Upper lobe of left lung (tissue), 6 donors: ENCODE measurements at regions not wholly inside any gene's neighbourhood (a gene's known extent, or its start where the extent isn't known, plus 50 kb on each side); places are given as distances from the start of the nearest gene placed in this dataset.

Source experiments
- ATAC-seq, 2 donors: fragments of 200-7000 bp; cut with Tn5 transposase; one replicate each; pipeline ENCODE4 v1.9.1; 2022; ENCODE audit warnings: mild to moderate bottlenecking in 2 of 2, moderate library complexity in 2 of 2; ENCODE audit not compliant: low FRiP score in 2 of 2
- DNase-seq, 2 donors: peaks; one replicate each; pipeline ENCODE4 v3.0.0-alpha.2; 2019 to 2020
- H3K27ac ChIP-seq, 4 donors: fragments of 200-600 bp; sonication (generic); one replicate each; pipeline ENCODE4 v1.5.1; 2016 to 2019
- H3K27me3 ChIP-seq, 4 donors: fragments of 200-600 bp; sonication (generic); one replicate each; pipeline ENCODE4 v1.5.1; 2017 to 2019
- H3K36me3 ChIP-seq, 4 donors: fragments of 200-600 bp; sonication (generic); one replicate each; pipeline ENCODE4 v1.5.1; 2016 to 2019
- H3K4me1 ChIP-seq, 4 donors: fragments of 200-600 bp; sonication (generic); one replicate each; pipeline ENCODE4 v1.5.1; 2018 to 2019
- H3K4me3 ChIP-seq, 4 donors: fragments of 200-600 bp; sonication (generic); one replicate each; pipeline ENCODE4 v1.5.1; 2017 to 2019; ENCODE audit warnings: mild to moderate bottlenecking in 2 of 4, moderate library complexity in 1 of 4
- H3K9me3 ChIP-seq, 4 donors: fragments of 200-600 bp; sonication (generic); one replicate each; pipeline ENCODE4 v1.5.1; 2018 to 2019
- EP300 ChIP-seq, 4 donors: sonication (generic); formaldehyde crosslinking; IDR thresholded peaks; one replicate each; pipeline ENCODE4 v1.5.1; 2017; ENCODE audit warnings: antibody characterized with exemption in 4 of 4, control low read depth in 2 of 4
- POLR2A ChIP-seq, 4 donors: fragments of 450-650 bp; IDR thresholded peaks; one replicate each; pipeline ENCODE4 v1.5.1; 2016 to 2017; ENCODE audit warnings: antibody characterized with exemption in 4 of 4, mild to moderate bottlenecking in 2 of 4
- POLR2AphosphoS5 ChIP-seq, 2 donors: sonication (generic); formaldehyde crosslinking; IDR thresholded peaks; one replicate each; pipeline ENCODE4 v1.5.1; 2017; ENCODE audit warnings: antibody characterized with exemption in 2 of 2
- WGBS, 2 donors: methylation state at CpG; one replicate each; pipeline ENCODE4 v1.1.5; 2017 to 2018; 5-methylcytosine and 5-hydroxymethylcytosine counted together
- TF ChIP-seq, protein P1 (sequence below), 6 experiments: fragments of 450-650 bp in 4 of 6; fragments of 200-600 bp in 2 of 6; sonication (generic) in 2 of 6; IDR thresholded peaks; one replicate each; pipeline ENCODE4 v1.5.1; 2016 to 2019; ENCODE audit warnings: antibody characterized with exemption in 6 of 6
- donor health status: DM: no; HTN: no; CAD: no; lungs with moderate emphysema.
- donor health status: DM: no; HTN: yes; CAD: no; lungs with severe emphysema.

DNA sequence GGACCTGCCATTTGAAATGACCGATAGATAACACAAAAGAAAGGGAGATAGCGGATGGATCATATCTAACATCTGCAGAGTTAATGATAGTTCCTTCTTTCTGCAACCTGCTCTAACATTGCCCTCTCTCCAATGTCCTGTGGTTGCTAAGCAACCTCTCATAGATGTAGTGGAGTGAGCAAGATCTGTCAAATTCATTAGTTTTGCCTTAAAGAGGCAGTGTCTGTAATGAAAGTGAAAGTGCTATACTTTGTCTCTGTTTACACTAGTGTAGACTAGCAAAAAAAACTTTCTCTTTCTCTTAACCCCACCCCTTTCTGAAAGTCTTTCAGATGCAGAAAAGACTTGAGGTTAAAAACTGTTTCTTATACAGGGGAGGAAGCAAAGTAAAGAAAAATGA lies 1196.9 kb downstream of the SORCS3 start:
- TF ChIP-seq, protein P1, sequence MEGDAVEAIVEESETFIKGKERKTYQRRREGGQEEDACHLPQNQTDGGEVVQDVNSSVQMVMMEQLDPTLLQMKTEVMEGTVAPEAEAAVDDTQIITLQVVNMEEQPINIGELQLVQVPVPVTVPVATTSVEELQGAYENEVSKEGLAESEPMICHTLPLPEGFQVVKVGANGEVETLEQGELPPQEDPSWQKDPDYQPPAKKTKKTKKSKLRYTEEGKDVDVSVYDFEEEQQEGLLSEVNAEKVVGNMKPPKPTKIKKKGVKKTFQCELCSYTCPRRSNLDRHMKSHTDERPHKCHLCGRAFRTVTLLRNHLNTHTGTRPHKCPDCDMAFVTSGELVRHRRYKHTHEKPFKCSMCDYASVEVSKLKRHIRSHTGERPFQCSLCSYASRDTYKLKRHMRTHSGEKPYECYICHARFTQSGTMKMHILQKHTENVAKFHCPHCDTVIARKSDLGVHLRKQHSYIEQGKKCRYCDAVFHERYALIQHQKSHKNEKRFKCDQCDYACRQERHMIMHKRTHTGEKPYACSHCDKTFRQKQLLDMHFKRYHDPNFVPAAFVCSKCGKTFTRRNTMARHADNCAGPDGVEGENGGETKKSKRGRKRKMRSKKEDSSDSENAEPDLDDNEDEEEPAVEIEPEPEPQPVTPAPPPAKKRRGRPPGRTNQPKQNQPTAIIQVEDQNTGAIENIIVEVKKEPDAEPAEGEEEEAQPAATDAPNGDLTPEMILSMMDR (IDR thresholded peaks at IDR 0.05), result no peak
- TF ChIP-seq POLR2AphosphoS5 (IDR thresholded peaks at IDR 0.05), result no peak
- no peak for TF ChIP-seq EP300 (IDR thresholded peaks at IDR 0.05)
- no peak for TF ChIP-seq POLR2A (IDR thresholded peaks at IDR 0.05)
- Histone ChIP-seq H3K4me3 (peak overlapping the region in 3 of 4 donors; percentile 24 to 43 (median 41)), H3K27me3 (no peaks in the 10 kb centered on the region), H3K27ac (no peak overlapping the region), H3K4me1 (peaks cover 0 to 5% (median 2%) of the 10 kb centered on the region in 4 donors), H3K9me3 (no peaks in the 10 kb centered on the region), H3K36me3 (no peaks in the 10 kb centered on the region)
- WGBS, 2 donors, result 18 to 32% methylated on average over 2 of the region's 2 CpGs
- peak in 1 of 2 donors; percentile 84 for ATAC-seq
- no peak for DNase-seq

GRCh38 chr10:105834261-105835059 lies 1193.4 kb downstream of the SORCS3 start:
- DNase-seq, result no peak
- no peak overlapping the region for H3K27ac ChIP-seq
- WGBS, 2 donors, result 70 to 79% methylated on average over 4 of the region's 4 CpGs
- no peaks in the 10 kb centered on the region for H3K27me3 ChIP-seq
- H3K4me3 ChIP-seq, result no peak overlapping the region
- H3K4me1 ChIP-seq, result peaks cover 0 to 5% (median 2%) of the 10 kb centered on the region in 4 donors
- H3K9me3 ChIP-seq, result no peaks in the 10 kb centered on the region
- H3K36me3 ChIP-seq, result no peaks in the 10 kb centered on the region
- ATAC-seq, result no peak
- TF ChIP-seq EP300 (IDR thresholded peaks at IDR 0.05), result no peak
- TF ChIP-seq, protein P1 (IDR thresholded peaks at IDR 0.05), result no peak
- no peak for TF ChIP-seq POLR2A (IDR thresholded peaks at IDR 0.05)
- no peak for TF ChIP-seq POLR2AphosphoS5 (IDR thresholded peaks at IDR 0.05)

- TF ChIP-seq, protein P1 (IDR thresholded peaks at IDR 0.05), result no peak
- no peak for TF ChIP-seq POLR2AphosphoS5 (IDR thresholded peaks at IDR 0.05)
- no peak for TF ChIP-seq EP300 (IDR thresholded peaks at IDR 0.05)
- no peak for TF ChIP-seq POLR2A (IDR thresholded peaks at IDR 0.05)
- WGBS, 2 donors, result 53 to 74% methylated on average over 1 of the region's 1 CpG
- no peaks in the 10 kb centered on the region for H3K27me3 ChIP-seq
- ATAC-seq (no peak), DNase-seq (no peak)
- no peak overlapping the region for H3K27ac ChIP-seq
- no peaks in the 10 kb centered on the region for H3K4me1 ChIP-seq
- peaks cover 0 to 3% (median 0%) of the 10 kb centered on the region in 4 donors for H3K9me3 ChIP-seq
- no peaks in the 10 kb centered on the region for H3K36me3 ChIP-seq
- H3K4me3 ChIP-seq, result no peak overlapping the region
Measured at GRCh38 chr10:105827133-105827532, 1186.0 kb downstream of the SORCS3 start.

- Histone ChIP-seq H3K27me3 (no peaks in the 10 kb centered on the region), H3K27ac (no peak overlapping the region), H3K4me3 (no peak overlapping the region), H3K9me3 (no peaks in the 10 kb centered on the region), H3K4me1 (no peaks in the 10 kb centered on the region), H3K36me3 (no peaks in the 10 kb centered on the region)
- WGBS, 2 donors, result 83 to 84% methylated on average over 8 of the region's 8 CpGs
- no peak for DNase-seq
- TF ChIP-seq, protein P1 (IDR thresholded peaks at IDR 0.05), result no peak
- TF ChIP-seq EP300 (IDR thresholded peaks at IDR 0.05), result no peak
- ATAC-seq, result peak in 1 of 2 donors; percentile 56
Measured at GRCh38 chr10:105807935-105808587, 1167.0 kb downstream of the SORCS3 start.
